ENCODE measurements at regions not wholly inside any gene's neighbourhood (a gene's known extent, or its start where the extent isn't known, plus 50 kb on each side); places are given as distances from the start of the nearest gene placed in this dataset.

- H3K4me3 ChIP-seq (ENCODE audit: control insufficient read depth in 1 of 7, extremely low read depth in 1 of 7, insufficient read depth in 4 of 7, low read depth in 2 of 7, low read length in 6 of 7): no peak overlapping the region
- ChIA-PET POLR2A (no interaction called here), CTCF (interaction anchor here (0.7 kb wide), 1 partner anchor 13 kb away, joined by 3 read pairs; no protein-coding TSS in a partner anchor)
- no peak overlapping the region for H3K27ac ChIP-seq (ENCODE audit: insufficient read depth in 1 of 2, low read depth in 1 of 2, low read length in 2 of 2, poor library complexity in 1 of 2, severe bottlenecking in 2 of 2)
- WGBS (ENCODE audit: insufficient coverage): 80% methylated on average over 1 of the region's 2 CpGs
- no peaks in the 10 kb centered on the region for H3K36me3 ChIP-seq (ENCODE audit: control insufficient read depth in 4 of 4, insufficient read depth in 4 of 4, low read length in 3 of 4)
- no peaks in the 10 kb centered on the region for H3K4me1 ChIP-seq (ENCODE audit: control extremely low read depth in 1 of 4, control insufficient read depth in 4 of 4, insufficient read depth in 4 of 4, low read length in 3 of 4)
- H3K27me3 ChIP-seq (replicated peaks in 2 of 5; ENCODE audit: control insufficient read depth in 4 of 5, insufficient read depth in 5 of 5, low read length in 4 of 5): no peaks in the 10 kb centered on the region
- no peak for DNase-seq
- H3K9me3 ChIP-seq (ENCODE audit: control extremely low read depth in 1 of 5, control insufficient read depth in 4 of 5, insufficient read depth in 2 of 5, low read depth in 1 of 5, low read length in 4 of 5): no peaks in the 10 kb centered on the region
Measured at GRCh38 chr11:29914203-29914930, 102.5 kb downstream of the KCNA4 start.

GRCh38 chr11:29913352-29913751, 103.5 kb downstream of the KCNA4 start:
- DNase-seq: no peak
- Histone ChIP-seq H3K27me3 (replicated peaks in 2 of 5; ENCODE audit: control insufficient read depth in 4 of 5, insufficient read depth in 5 of 5, low read length in 4 of 5) (no peaks in the 10 kb centered on the region), H3K4me1 (ENCODE audit: control extremely low read depth in 1 of 4, control insufficient read depth in 4 of 4, insufficient read depth in 4 of 4, low read length in 3 of 4) (no peaks in the 10 kb centered on the region), H3K27ac (ENCODE audit: insufficient read depth in 1 of 2, low read depth in 1 of 2, low read length in 2 of 2, poor library complexity in 1 of 2, severe bottlenecking in 2 of 2) (no peak overlapping the region), H3K36me3 (ENCODE audit: control insufficient read depth in 4 of 4, insufficient read depth in 4 of 4, low read length in 3 of 4) (no peaks in the 10 kb centered on the region), H3K4me3 (ENCODE audit: control insufficient read depth in 1 of 7, extremely low read depth in 1 of 7, insufficient read depth in 4 of 7, low read depth in 2 of 7, low read length in 6 of 7) (no peak overlapping the region), H3K9me3 (ENCODE audit: control extremely low read depth in 1 of 5, control insufficient read depth in 4 of 5, insufficient read depth in 2 of 5, low read depth in 1 of 5, low read length in 4 of 5) (no peaks in the 10 kb centered on the region)
- 81% methylated on average over 3 of the region's 4 CpGs for WGBS (ENCODE audit: insufficient coverage)
- POLR2A ChIA-PET: no interaction called here
- CTCF ChIA-PET: no interaction called here

- no peaks in the 10 kb centered on the region for H3K27me3 ChIP-seq (replicated peaks in 2 of 5; ENCODE audit: control insufficient read depth in 4 of 5, insufficient read depth in 5 of 5, low read length in 4 of 5)
- H3K36me3 ChIP-seq (ENCODE audit: control insufficient read depth in 4 of 4, insufficient read depth in 4 of 4, low read length in 3 of 4): no peaks in the 10 kb centered on the region
- ChIA-PET POLR2A (no interaction called here), CTCF (no interaction called here)
- H3K9me3 ChIP-seq (ENCODE audit: control extremely low read depth in 1 of 5, control insufficient read depth in 4 of 5, insufficient read depth in 2 of 5, low read depth in 1 of 5, low read length in 4 of 5): no peaks in the 10 kb centered on the region
- H3K4me1 ChIP-seq (ENCODE audit: control extremely low read depth in 1 of 4, control insufficient read depth in 4 of 4, insufficient read depth in 4 of 4, low read length in 3 of 4): no peaks in the 10 kb centered on the region
- no peak overlapping the region for H3K4me3 ChIP-seq (ENCODE audit: control insufficient read depth in 1 of 7, extremely low read depth in 1 of 7, insufficient read depth in 4 of 7, low read depth in 2 of 7, low read length in 6 of 7)
- H3K27ac ChIP-seq (ENCODE audit: insufficient read depth in 1 of 2, low read depth in 1 of 2, low read length in 2 of 2, poor library complexity in 1 of 2, severe bottlenecking in 2 of 2): no peak overlapping the region
- DNase-seq: no peak
Measured at GRCh38 chr11:29900382-29900781, 116.4 kb downstream of the KCNA4 start.

GRCh38 chr11:29879560-29879959, 137.3 kb downstream of the KCNA4 start:
- Histone ChIP-seq H3K27ac (ENCODE audit: insufficient read depth in 1 of 2, low read depth in 1 of 2, low read length in 2 of 2, poor library complexity in 1 of 2, severe bottlenecking in 2 of 2) (no peak overlapping the region), H3K4me3 (ENCODE audit: control insufficient read depth in 1 of 7, extremely low read depth in 1 of 7, insufficient read depth in 4 of 7, low read depth in 2 of 7, low read length in 6 of 7) (no peak overlapping the region), H3K27me3 (replicated peaks in 2 of 5; ENCODE audit: control insufficient read depth in 4 of 5, insufficient read depth in 5 of 5, low read length in 4 of 5) (no peaks in the 10 kb centered on the region), H3K36me3 (ENCODE audit: control insufficient read depth in 4 of 4, insufficient read depth in 4 of 4, low read length in 3 of 4) (no peaks in the 10 kb centered on the region), H3K9me3 (ENCODE audit: control extremely low read depth in 1 of 5, control insufficient read depth in 4 of 5, insufficient read depth in 2 of 5, low read depth in 1 of 5, low read length in 4 of 5) (peaks cover 0 to 3% (median 0%) of the 10 kb centered on the region in 5 experiments), H3K4me1 (ENCODE audit: control extremely low read depth in 1 of 4, control insufficient read depth in 4 of 4, insufficient read depth in 4 of 4, low read length in 3 of 4) (no peaks in the 10 kb centered on the region)
- POLR2A ChIA-PET: no interaction called here
- DNase-seq: no peak
- CTCF ChIA-PET: no interaction called here
- WGBS (ENCODE audit: insufficient coverage): 82% methylated on average over 6 of the region's 6 CpGs

- ChIA-PET POLR2A (no interaction called here), CTCF (no interaction called here)
- H3K4me3 ChIP-seq (ENCODE audit: control insufficient read depth in 1 of 7, extremely low read depth in 1 of 7, insufficient read depth in 4 of 7, low read depth in 2 of 7, low read length in 6 of 7): no peak overlapping the region
- no peaks in the 10 kb centered on the region for H3K27me3 ChIP-seq (replicated peaks in 2 of 5; ENCODE audit: control insufficient read depth in 4 of 5, insufficient read depth in 5 of 5, low read length in 4 of 5)
- no peak for DNase-seq
- peaks cover 0 to 3% (median 0%) of the 10 kb centered on the region in 5 experiments for H3K9me3 ChIP-seq (ENCODE audit: control extremely low read depth in 1 of 5, control insufficient read depth in 4 of 5, insufficient read depth in 2 of 5, low read depth in 1 of 5, low read length in 4 of 5)
- no peak overlapping the region for H3K27ac ChIP-seq (ENCODE audit: insufficient read depth in 1 of 2, low read depth in 1 of 2, low read length in 2 of 2, poor library complexity in 1 of 2, severe bottlenecking in 2 of 2)
- no CpG with 5 or more reads among the region's 1 CpG for WGBS (ENCODE audit: insufficient coverage)
- H3K36me3 ChIP-seq (ENCODE audit: control insufficient read depth in 4 of 4, insufficient read depth in 4 of 4, low read length in 3 of 4): no peaks in the 10 kb centered on the region
- H3K4me1 ChIP-seq (ENCODE audit: control extremely low read depth in 1 of 4, control insufficient read depth in 4 of 4, insufficient read depth in 4 of 4, low read length in 3 of 4): no peaks in the 10 kb centered on the region
Measured at GRCh38 chr11:29876192-29876591, 140.6 kb downstream of the KCNA4 start.

GRCh38 chr11:29847219-29847618, 169.6 kb downstream of the KCNA4 start:
- WGBS (ENCODE audit: insufficient coverage): no CpG with 5 or more reads among the region's 1 CpG

GRCh38 chr11:29844701-29845379, 172.0 kb downstream of the KCNA4 start:
- no peaks in the 10 kb centered on the region for H3K27me3 ChIP-seq (replicated peaks in 2 of 5; ENCODE audit: control insufficient read depth in 4 of 5, insufficient read depth in 5 of 5, low read length in 4 of 5)
- H3K36me3 ChIP-seq (ENCODE audit: control insufficient read depth in 4 of 4, insufficient read depth in 4 of 4, low read length in 3 of 4): no peaks in the 10 kb centered on the region
- CTCF ChIA-PET: no interaction called here
- no peaks in the 10 kb centered on the region for H3K4me1 ChIP-seq (ENCODE audit: control extremely low read depth in 1 of 4, control insufficient read depth in 4 of 4, insufficient read depth in 4 of 4, low read length in 3 of 4)
- no peaks in the 10 kb centered on the region for H3K9me3 ChIP-seq (ENCODE audit: control extremely low read depth in 1 of 5, control insufficient read depth in 4 of 5, insufficient read depth in 2 of 5, low read depth in 1 of 5, low read length in 4 of 5)
- POLR2A ChIA-PET: no interaction called here
- DNase-seq: no peak
- H3K27ac ChIP-seq (ENCODE audit: insufficient read depth in 1 of 2, low read depth in 1 of 2, low read length in 2 of 2, poor library complexity in 1 of 2, severe bottlenecking in 2 of 2): no peak overlapping the region
- no peak overlapping the region for H3K4me3 ChIP-seq (ENCODE audit: control insufficient read depth in 1 of 7, extremely low read depth in 1 of 7, insufficient read depth in 4 of 7, low read depth in 2 of 7, low read length in 6 of 7)
- WGBS (ENCODE audit: insufficient coverage): no CpG with 5 or more reads among the region's 3 CpGs

More at GRCh38 chr11:29847219-29847618, 169.6 kb downstream of the KCNA4 start:
- Histone ChIP-seq H3K9me3 (ENCODE audit: control extremely low read depth in 1 of 5, control insufficient read depth in 4 of 5, insufficient read depth in 2 of 5, low read depth in 1 of 5, low read length in 4 of 5) (no peaks in the 10 kb centered on the region), H3K27ac (ENCODE audit: insufficient read depth in 1 of 2, low read depth in 1 of 2, low read length in 2 of 2, poor library complexity in 1 of 2, severe bottlenecking in 2 of 2) (no peak overlapping the region), H3K27me3 (replicated peaks in 2 of 5; ENCODE audit: control insufficient read depth in 4 of 5, insufficient read depth in 5 of 5, low read length in 4 of 5) (no peaks in the 10 kb centered on the region), H3K4me3 (ENCODE audit: control insufficient read depth in 1 of 7, extremely low read depth in 1 of 7, insufficient read depth in 4 of 7, low read depth in 2 of 7, low read length in 6 of 7) (no peak overlapping the region), H3K4me1 (ENCODE audit: control extremely low read depth in 1 of 4, control insufficient read depth in 4 of 4, insufficient read depth in 4 of 4, low read length in 3 of 4) (no peaks in the 10 kb centered on the region), H3K36me3 (ENCODE audit: control insufficient read depth in 4 of 4, insufficient read depth in 4 of 4, low read length in 3 of 4) (no peaks in the 10 kb centered on the region)
- ChIA-PET CTCF (no interaction called here), POLR2A (no interaction called here)
- DNase-seq: no peak
